DND-41 (cell line): ENCODE measurements at regions not wholly inside any gene's neighbourhood (a gene's known extent, or its start where the extent isn't known, plus 50 kb on each side); places are given as distances from the start of the nearest gene placed in this dataset.

Source experiments
- ATAC-seq: fragments of 200-7000 bp; cut with Tn5 transposase; 3 replicates; pipeline ENCODE4 v1.9.1; 2021; ENCODE audit warnings: low read depth; ENCODE audit not compliant: insufficient read depth
- DNase-seq: peaks from one replicate; pipeline ENCODE4 v3.0.0-alpha.2; 2020
- H2AFZ ChIP-seq: 2 replicates; pipeline ENCODE4 v1.6.0; 2012; ENCODE audit warnings: low read depth, low read length
- H3K27ac ChIP-seq: 2 replicates; pipeline ENCODE4 v1.5.1; 2012; ENCODE audit warnings: low read length, inconsistent platforms
- H3K27me3 ChIP-seq: fragments of 200-600 bp; sonication (generic); 2 replicates; pipeline ENCODE4 v1.6.0; 2012; ENCODE audit warnings: low read length, mild to moderate bottlenecking, inconsistent platforms; ENCODE audit not compliant: insufficient read depth, poor library complexity
- H3K36me3 ChIP-seq: 2 replicates; pipeline ENCODE4 v1.5.1; 2012; ENCODE audit warnings: low read length, inconsistent platforms; ENCODE audit not compliant: insufficient read depth
- H3K4me1 ChIP-seq: 2 replicates; pipeline ENCODE4 v1.5.1; 2012; ENCODE audit warnings: mild to moderate bottlenecking, low read length; ENCODE audit not compliant: insufficient read depth
- H3K4me2 ChIP-seq: 2 replicates; pipeline ENCODE4 v1.6.0; 2012; ENCODE audit warnings: mild to moderate bottlenecking, moderate library complexity, low read length, inconsistent platforms; ENCODE audit not compliant: insufficient read depth
- H3K4me3 ChIP-seq, 2 experiments: fragments of 200-600 bp in 1 of 2; shearing (Covaris generic) in 1 of 2; 2 replicates each; pipeline ENCODE4 v1.5.1; 2012 to 2016; ENCODE audit warnings: inconsistent platforms in 2 of 2, low read length in 2 of 2, mild to moderate bottlenecking in 2 of 2, low read depth in 1 of 2, moderate library complexity in 1 of 2
- H3K79me2 ChIP-seq: 2 replicates; pipeline ENCODE4 v1.6.0; 2012; ENCODE audit warnings: low read length, inconsistent platforms; ENCODE audit not compliant: insufficient read depth
- H3K9ac ChIP-seq: 2 replicates; pipeline ENCODE4 v1.6.0; 2012; ENCODE audit warnings: low read depth, mild to moderate bottlenecking, inconsistent platforms, low read length, moderate library complexity
- H3K9me3 ChIP-seq: 2 replicates; pipeline ENCODE4 v1.5.1; 2012; ENCODE audit warnings: low read length, moderate library complexity, mild to moderate bottlenecking, inconsistent platforms; ENCODE audit not compliant: insufficient read depth, severe bottlenecking
- H4K20me1 ChIP-seq: 2 replicates; pipeline ENCODE4 v1.6.0; 2012; ENCODE audit warnings: low read length; ENCODE audit not compliant: insufficient read depth
- CTCF ChIP-seq: IDR thresholded peaks from 2 replicates; pipeline ENCODE4 v1.5.1; 2012; ENCODE audit warnings: borderline replicate concordance, low read length, moderate library complexity, mild to moderate bottlenecking; ENCODE audit not compliant: poor library complexity, severe bottlenecking; ENCODE audit errors: extremely low read depth
- EZH2 ChIP-seq: IDR thresholded peaks from 3 replicates; pipeline ENCODE4 v1.6.1; 2012; ENCODE audit warnings: borderline replicate concordance, low read depth, mild to moderate bottlenecking, moderate library complexity, low read length, inconsistent platforms; ENCODE audit not compliant: severe bottlenecking

- Histone ChIP-seq H3K79me2 (no peaks in the 10 kb centered on the region), H2AFZ (no peak overlapping the region), H3K36me3 (no peaks in the 10 kb centered on the region), H3K4me3 (no peak overlapping the region), H3K9ac (no peak overlapping the region), H3K27ac (peak overlapping the region; percentile 84), H3K27me3 (no peaks in the 10 kb centered on the region), H4K20me1 (no peaks in the 10 kb centered on the region), H3K9me3 (no peaks in the 10 kb centered on the region), H3K4me2 (no peak overlapping the region), H3K4me1 (peaks cover 52% of the 10 kb centered on the region)
- no peak for TF ChIP-seq CTCF
- no peak for TF ChIP-seq EZH2
- ATAC-seq (no peak), DNase-seq (no peak)
Measured at GRCh38 chr3:187980861-187981260, 173.1 kb upstream of the LPP start.

GRCh38 chr3:187982142-187982541, 171.8 kb upstream of the LPP start:
- no peak overlapping the region for H3K4me2 ChIP-seq

GRCh38 chr3:187983484-187984124, 170.4 kb upstream of the LPP start:
- Histone ChIP-seq H3K79me2 (no peaks in the 10 kb centered on the region), H3K9me3 (no peaks in the 10 kb centered on the region), H2AFZ (no peak overlapping the region), H3K36me3 (no peaks in the 10 kb centered on the region), H3K4me3 (no peak overlapping the region), H3K27me3 (no peaks in the 10 kb centered on the region), H3K9ac (no peak overlapping the region), H3K4me1 (peaks cover 62% of the 10 kb centered on the region), H4K20me1 (no peaks in the 10 kb centered on the region), H3K4me2 (no peak overlapping the region), H3K27ac (peak overlapping the region; percentile 34)
- DNase-seq (no peak), ATAC-seq (no peak)
- TF ChIP-seq CTCF (no peak), EZH2 (no peak)

More at GRCh38 chr3:187982142-187982541, 171.8 kb upstream of the LPP start:
- Histone ChIP-seq H3K4me1 (peaks cover 57% of the 10 kb centered on the region), H3K27me3 (no peaks in the 10 kb centered on the region), H3K27ac (0 out of 2 replicates have a peak overlapping the region, but pooled peaks have one; percentile 6), H2AFZ (no peak overlapping the region), H3K79me2 (no peaks in the 10 kb centered on the region), H3K36me3 (no peaks in the 10 kb centered on the region), H3K9me3 (no peaks in the 10 kb centered on the region), H4K20me1 (no peaks in the 10 kb centered on the region), H3K4me3 (no peak overlapping the region), H3K9ac (no peak overlapping the region)
- TF ChIP-seq EZH2 (no peak), CTCF (no peak)
- no peak for DNase-seq
- no peak for ATAC-seq

- Histone ChIP-seq H2AFZ (no peak overlapping the region), H3K4me2 (no peak overlapping the region)
- DNase-seq: no peak
Measured at GRCh38 chr3:187985647-187986046, 168.3 kb upstream of the LPP start.

More at GRCh38 chr3:187985647-187986046, 168.3 kb upstream of the LPP start:
- Histone ChIP-seq H3K79me2 (no peaks in the 10 kb centered on the region), H4K20me1 (no peaks in the 10 kb centered on the region), H3K4me3 (no peak overlapping the region), H3K27me3 (no peaks in the 10 kb centered on the region), H3K27ac (peak overlapping the region; percentile 17), H3K9me3 (no peaks in the 10 kb centered on the region), H3K9ac (no peak overlapping the region), H3K4me1 (peaks cover 54% of the 10 kb centered on the region), H3K36me3 (no peaks in the 10 kb centered on the region)
- TF ChIP-seq CTCF (no peak), EZH2 (no peak)
- no peak for ATAC-seq
